ENCODE measurements at regions not wholly inside any gene's neighbourhood (a gene's known extent, or its start where the extent isn't known, plus 50 kb on each side); places are given as distances from the start of the nearest gene placed in this dataset.

DNA sequence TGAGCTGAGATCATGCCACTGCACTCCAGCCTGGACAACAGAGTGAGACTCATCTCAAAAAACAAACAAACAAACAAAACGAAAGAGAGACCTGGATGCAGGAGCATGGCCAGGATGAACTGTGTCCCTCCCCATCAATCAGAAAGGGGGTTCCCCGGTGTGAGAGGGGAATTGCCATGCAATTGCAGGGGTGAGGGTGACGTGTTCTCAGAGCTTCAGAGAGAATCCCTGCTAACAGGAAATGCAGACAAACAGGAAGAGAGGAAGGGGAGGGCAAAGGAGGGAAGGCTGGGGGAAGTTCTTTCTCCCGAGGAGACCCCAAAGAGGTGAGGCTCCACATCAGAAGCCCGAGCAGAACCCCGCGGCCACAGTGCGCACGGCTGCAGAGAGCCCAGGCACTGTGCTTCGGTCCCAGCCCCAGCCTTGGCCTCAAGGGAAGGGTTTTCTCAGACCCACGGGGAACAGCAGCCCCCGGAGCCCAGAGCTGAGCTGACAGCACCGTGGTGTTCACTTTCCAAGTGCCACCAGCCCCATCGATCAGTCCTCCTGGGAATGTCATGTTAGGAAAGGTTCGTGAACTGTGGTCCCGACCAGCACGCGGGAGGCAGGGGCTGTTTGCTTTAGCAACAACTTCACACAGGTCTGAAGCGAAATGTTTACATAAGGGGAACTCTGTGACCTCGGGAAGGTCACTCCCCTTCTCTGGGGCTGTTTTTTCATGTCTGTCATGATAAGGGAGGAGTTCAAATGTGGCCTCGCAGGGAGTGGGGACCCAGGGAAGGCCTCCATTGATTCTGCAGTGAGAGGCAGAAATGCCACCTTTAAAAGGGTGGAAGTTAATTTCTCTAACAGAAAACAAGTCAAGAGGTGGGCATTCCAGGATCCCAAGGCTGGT lies 108.0 kb upstream of the ANO1 start:
- 28% methylated on average over 21 of the region's 21 CpGs for WGBS
- peak; percentile 50 for DNase-seq
- Histone ChIP-seq H2AK5ac (ENCODE audit: low read length, severe bottlenecking) (no peak overlapping the region), H3K14ac (ENCODE audit: low read length in 2 of 2) (peak overlapping the region in 1 of 2 experiments; percentile 28), H3K23ac (ENCODE audit: low read length in 2 of 2) (peak overlapping the region in 1 of 2 experiments; percentile 37), H2BK15ac (ENCODE audit: low read depth, poor library complexity, severe bottlenecking) (no peak overlapping the region), H2BK5ac (ENCODE audit: low read depth, low read length, poor library complexity, severe bottlenecking) (no peak overlapping the region), H4K8ac (ENCODE audit: low read length) (peak overlapping the region; percentile 97), H3K4me1 (ENCODE audit: control insufficient read depth, insufficient read depth, low read depth, low read length) (peaks cover 5% of the 10 kb centered on the region), H3K9ac (ENCODE audit: low read length) (no peak overlapping the region), H3K4me3 (ENCODE audit: insufficient read depth in 1 of 2, low read depth in 1 of 2, low read length in 2 of 2) (no peak overlapping the region), H3K18ac (ENCODE audit: low read depth in 1 of 2, low read length in 2 of 2) (peak overlapping the region; percentile 81 to 93), H3K4ac (ENCODE audit: low read depth in 1 of 2, low read length in 2 of 2) (peak overlapping the region; percentile 33 to 80), H2BK12ac (ENCODE audit: low read length in 2 of 2) (peak overlapping the region; percentile 21 to 56), H3K79me1 (replicated peaks; ENCODE audit: low read length, poor library complexity, severe bottlenecking) (no peaks in the 10 kb centered on the region), H2AFZ (ENCODE audit: low read depth, low read length) (peak overlapping the region; percentile 58), H4K91ac (ENCODE audit: low read length) (peak overlapping the region; percentile 95), H3K27ac (ENCODE audit: low read length, poor library complexity, severe bottlenecking) (no peak overlapping the region), H3K27me3 (ENCODE audit: control insufficient read depth in 1 of 2, insufficient read depth in 1 of 2, low read length in 2 of 2) (peaks cover 40 to 72% of the 10 kb centered on the region in 2 experiments), H3K36me3 (ENCODE audit: control insufficient read depth in 1 of 2, insufficient read depth in 2 of 2, low read depth in 1 of 2, low read length in 2 of 2) (no peaks in the 10 kb centered on the region), H3K4me2 (ENCODE audit: low read length, poor library complexity, severe bottlenecking) (no peak overlapping the region), H2BK120ac (ENCODE audit: low read depth, low read length) (peak overlapping the region; percentile 64), H3K9me3 (ENCODE audit: control insufficient read depth, low read length) (no peaks in the 10 kb centered on the region)

DNA sequence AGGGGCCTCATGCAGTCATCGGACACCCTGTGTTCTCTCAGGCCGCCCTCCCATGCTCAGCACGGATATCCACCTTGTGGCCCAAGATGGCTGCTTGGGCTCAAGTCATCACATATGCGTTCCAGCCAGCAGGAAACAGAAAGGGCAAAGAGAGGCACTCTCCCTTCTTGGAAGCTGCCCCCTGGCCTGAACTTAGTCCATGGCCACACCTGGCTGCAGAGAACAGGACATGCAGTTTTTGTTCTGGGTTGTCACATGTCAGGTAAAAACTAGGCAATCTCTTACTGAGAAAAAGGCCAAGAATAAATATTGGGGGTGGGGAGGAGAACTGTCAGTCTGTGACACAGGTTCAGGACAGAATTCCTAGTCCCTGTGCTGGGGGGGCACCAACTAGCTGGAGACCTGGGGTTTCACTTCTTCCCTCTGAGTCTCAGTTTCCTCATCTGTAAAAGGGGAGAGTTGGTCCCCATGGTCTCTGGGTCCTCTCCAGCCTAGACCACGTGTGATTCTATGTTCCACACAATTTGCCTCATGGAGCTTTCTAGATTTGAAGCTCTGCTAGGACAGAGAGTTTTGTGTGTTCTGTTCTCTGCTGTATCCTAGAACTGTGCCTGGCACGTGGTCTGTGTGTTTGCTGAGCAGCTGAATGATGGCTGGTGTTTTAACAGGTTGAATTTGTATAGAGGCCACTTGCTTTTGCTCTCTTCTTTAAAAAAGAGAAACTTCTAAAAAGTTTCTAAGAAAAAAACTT lies 107.2 kb upstream of the ANO1 start:
- Histone ChIP-seq H2AFZ (ENCODE audit: low read depth, low read length) (no peak overlapping the region), H2BK5ac (ENCODE audit: low read depth, low read length, poor library complexity, severe bottlenecking) (no peak overlapping the region), H3K27me3 (ENCODE audit: control insufficient read depth in 1 of 2, insufficient read depth in 1 of 2, low read length in 2 of 2) (peaks cover 42 to 75% of the 10 kb centered on the region in 2 experiments), H3K4me3 (ENCODE audit: insufficient read depth in 1 of 2, low read depth in 1 of 2, low read length in 2 of 2) (no peak overlapping the region), H3K9me3 (ENCODE audit: control insufficient read depth, low read length) (no peaks in the 10 kb centered on the region), H3K36me3 (ENCODE audit: control insufficient read depth in 1 of 2, insufficient read depth in 2 of 2, low read depth in 1 of 2, low read length in 2 of 2) (no peaks in the 10 kb centered on the region), H3K9ac (ENCODE audit: low read length) (no peak overlapping the region), H2BK15ac (ENCODE audit: low read depth, poor library complexity, severe bottlenecking) (no peak overlapping the region), H2BK120ac (ENCODE audit: low read depth, low read length) (no peak overlapping the region), H3K4me2 (ENCODE audit: low read length, poor library complexity, severe bottlenecking) (no peak overlapping the region), H3K79me1 (replicated peaks; ENCODE audit: low read length, poor library complexity, severe bottlenecking) (no peaks in the 10 kb centered on the region), H2AK5ac (ENCODE audit: low read length, severe bottlenecking) (no peak overlapping the region), H3K14ac (ENCODE audit: low read length in 2 of 2) (no peak overlapping the region), H3K18ac (ENCODE audit: low read depth in 1 of 2, low read length in 2 of 2) (no peak overlapping the region), H3K4me1 (ENCODE audit: control insufficient read depth, insufficient read depth, low read depth, low read length) (peaks cover 5% of the 10 kb centered on the region), H3K4ac (ENCODE audit: low read depth in 1 of 2, low read length in 2 of 2) (no peak overlapping the region), H3K23ac (ENCODE audit: low read length in 2 of 2) (no peak overlapping the region), H3K27ac (ENCODE audit: low read length, poor library complexity, severe bottlenecking) (no peak overlapping the region), H4K91ac (ENCODE audit: low read length) (peak overlapping the region; percentile 82), H4K8ac (ENCODE audit: low read length) (peak overlapping the region; percentile 97), H2BK12ac (ENCODE audit: low read length in 2 of 2) (no peak overlapping the region)
- no peak for DNase-seq
- 94% methylated on average over 6 of the region's 6 CpGs for WGBS

GRCh38 chr11:69971741-69972140 lies 106.4 kb upstream of the ANO1 start:
- no peak overlapping the region for H2BK15ac ChIP-seq (ENCODE audit: low read depth, poor library complexity, severe bottlenecking)
- H3K9ac ChIP-seq (ENCODE audit: low read length), result no peak overlapping the region
- H3K23ac ChIP-seq (ENCODE audit: low read length in 2 of 2), result no peak overlapping the region
- no peaks in the 10 kb centered on the region for H3K36me3 ChIP-seq (ENCODE audit: control insufficient read depth in 1 of 2, insufficient read depth in 2 of 2, low read depth in 1 of 2, low read length in 2 of 2)
- H3K4me3 ChIP-seq (ENCODE audit: insufficient read depth in 1 of 2, low read depth in 1 of 2, low read length in 2 of 2), result no peak overlapping the region
- peak overlapping the region in 1 of 2 experiments; percentile 82 for H2BK12ac ChIP-seq (ENCODE audit: low read length in 2 of 2)
- no peak overlapping the region for H2AFZ ChIP-seq (ENCODE audit: low read depth, low read length)
- no peak overlapping the region for H3K18ac ChIP-seq (ENCODE audit: low read depth in 1 of 2, low read length in 2 of 2)
- H3K14ac ChIP-seq (ENCODE audit: low read length in 2 of 2), result no peak overlapping the region
- no peak overlapping the region for H2BK120ac ChIP-seq (ENCODE audit: low read depth, low read length)
- H3K27me3 ChIP-seq (ENCODE audit: control insufficient read depth in 1 of 2, insufficient read depth in 1 of 2, low read length in 2 of 2), result peaks cover 41 to 67% of the 10 kb centered on the region in 2 experiments
- H2AK5ac ChIP-seq (ENCODE audit: low read length, severe bottlenecking), result no peak overlapping the region
- H4K91ac ChIP-seq (ENCODE audit: low read length), result peak overlapping the region; percentile 50
- H3K4ac ChIP-seq (ENCODE audit: low read depth in 1 of 2, low read length in 2 of 2), result no peak overlapping the region
- no peak overlapping the region for H4K8ac ChIP-seq (ENCODE audit: low read length)
- H3K79me1 ChIP-seq (replicated peaks; ENCODE audit: low read length, poor library complexity, severe bottlenecking), result no peaks in the 10 kb centered on the region
- no peaks in the 10 kb centered on the region for H3K9me3 ChIP-seq (ENCODE audit: control insufficient read depth, low read length)
- no peak overlapping the region for H3K27ac ChIP-seq (ENCODE audit: low read length, poor library complexity, severe bottlenecking)
- H3K4me2 ChIP-seq (ENCODE audit: low read length, poor library complexity, severe bottlenecking), result no peak overlapping the region
- WGBS, result 91% methylated on average over 8 of the region's 11 CpGs
- DNase-seq, result no peak
- H2BK5ac ChIP-seq (ENCODE audit: low read depth, low read length, poor library complexity, severe bottlenecking), result no peak overlapping the region
- H3K4me1 ChIP-seq (ENCODE audit: control insufficient read depth, insufficient read depth, low read depth, low read length), result peaks cover 5% of the 10 kb centered on the region

DNA sequence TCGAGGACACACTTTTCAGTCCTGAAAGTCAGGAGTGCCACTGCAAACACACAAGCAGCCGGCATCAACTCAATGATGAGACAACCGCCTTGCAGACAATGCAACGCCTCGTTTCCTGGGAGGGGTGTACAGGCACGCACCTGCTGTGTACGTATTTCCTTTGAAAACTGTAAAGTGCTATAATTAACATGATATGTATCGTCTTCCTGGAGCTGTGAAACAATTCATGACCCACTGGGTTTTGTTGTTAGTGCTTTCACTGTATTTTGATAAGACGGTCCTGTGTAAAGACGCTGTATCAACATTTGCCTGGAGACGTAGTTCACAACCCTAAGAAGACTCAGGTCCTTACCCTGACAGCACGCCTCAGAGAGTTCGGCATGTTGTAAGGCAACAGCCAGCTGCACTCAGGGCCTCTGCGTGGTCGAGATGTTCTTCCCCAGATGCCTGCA lies 105.7 kb upstream of the ANO1 start:
- Histone ChIP-seq H4K8ac (ENCODE audit: low read length) (no peak overlapping the region), H3K4me1 (ENCODE audit: control insufficient read depth, insufficient read depth, low read depth, low read length) (peaks cover 5% of the 10 kb centered on the region), H2BK5ac (ENCODE audit: low read depth, low read length, poor library complexity, severe bottlenecking) (no peak overlapping the region), H3K4ac (ENCODE audit: low read depth in 1 of 2, low read length in 2 of 2) (no peak overlapping the region), H3K79me1 (replicated peaks; ENCODE audit: low read length, poor library complexity, severe bottlenecking) (no peaks in the 10 kb centered on the region), H3K9ac (ENCODE audit: low read length) (no peak overlapping the region), H3K18ac (ENCODE audit: low read depth in 1 of 2, low read length in 2 of 2) (no peak overlapping the region), H3K27ac (ENCODE audit: low read length, poor library complexity, severe bottlenecking) (no peak overlapping the region), H4K91ac (ENCODE audit: low read length) (no peak overlapping the region), H3K9me3 (ENCODE audit: control insufficient read depth, low read length) (no peaks in the 10 kb centered on the region), H2BK15ac (ENCODE audit: low read depth, poor library complexity, severe bottlenecking) (no peak overlapping the region), H2AK5ac (ENCODE audit: low read length, severe bottlenecking) (no peak overlapping the region), H3K4me3 (ENCODE audit: insufficient read depth in 1 of 2, low read depth in 1 of 2, low read length in 2 of 2) (no peak overlapping the region), H2BK120ac (ENCODE audit: low read depth, low read length) (no peak overlapping the region), H3K36me3 (ENCODE audit: control insufficient read depth in 1 of 2, insufficient read depth in 2 of 2, low read depth in 1 of 2, low read length in 2 of 2) (no peaks in the 10 kb centered on the region), H3K14ac (ENCODE audit: low read length in 2 of 2) (no peak overlapping the region), H3K23ac (ENCODE audit: low read length in 2 of 2) (no peak overlapping the region), H2BK12ac (ENCODE audit: low read length in 2 of 2) (no peak overlapping the region), H3K27me3 (ENCODE audit: control insufficient read depth in 1 of 2, insufficient read depth in 1 of 2, low read length in 2 of 2) (peaks cover 38 to 68% of the 10 kb centered on the region in 2 experiments), H3K4me2 (ENCODE audit: low read length, poor library complexity, severe bottlenecking) (no peak overlapping the region), H2AFZ (ENCODE audit: low read depth, low read length) (no peak overlapping the region)
- 93% methylated on average over 15 of the region's 15 CpGs for WGBS
- DNase-seq, result no peak
